Left colon (tissue), 2 donors: ENCODE measurements at regions not wholly inside any gene's neighbourhood (a gene's known extent, or its start where the extent isn't known, plus 50 kb on each side); places are given as distances from the start of the nearest gene placed in this dataset.

Source experiments
- ATAC-seq: fragments of 200-7000 bp; cut with Tn5 transposase; one replicate; pipeline ENCODE4 v1.9.1; 2020; ENCODE audit warnings: mild to moderate bottlenecking, moderate library complexity
- DNase-seq, 2 donors: peaks; one replicate each; pipeline ENCODE4 v3.0.0-alpha.2; 2020
- intact Hi-C, 2 donors: fragments of 100-400 bp; cut with DNase I in 1 of 2; cut with micrococcal nuclease in 1 of 2; formaldehyde crosslinking; loops; one replicate each; pipeline versions ENCODE4 v1.11.2 to v1.14.0; 2022; cut with DNase I, micrococcal nuclease
- donor health status: DM: no; HTN: no; CAD: no.
- donor health status: DM: yes; HTN: yes; CAD: no.

DNA sequence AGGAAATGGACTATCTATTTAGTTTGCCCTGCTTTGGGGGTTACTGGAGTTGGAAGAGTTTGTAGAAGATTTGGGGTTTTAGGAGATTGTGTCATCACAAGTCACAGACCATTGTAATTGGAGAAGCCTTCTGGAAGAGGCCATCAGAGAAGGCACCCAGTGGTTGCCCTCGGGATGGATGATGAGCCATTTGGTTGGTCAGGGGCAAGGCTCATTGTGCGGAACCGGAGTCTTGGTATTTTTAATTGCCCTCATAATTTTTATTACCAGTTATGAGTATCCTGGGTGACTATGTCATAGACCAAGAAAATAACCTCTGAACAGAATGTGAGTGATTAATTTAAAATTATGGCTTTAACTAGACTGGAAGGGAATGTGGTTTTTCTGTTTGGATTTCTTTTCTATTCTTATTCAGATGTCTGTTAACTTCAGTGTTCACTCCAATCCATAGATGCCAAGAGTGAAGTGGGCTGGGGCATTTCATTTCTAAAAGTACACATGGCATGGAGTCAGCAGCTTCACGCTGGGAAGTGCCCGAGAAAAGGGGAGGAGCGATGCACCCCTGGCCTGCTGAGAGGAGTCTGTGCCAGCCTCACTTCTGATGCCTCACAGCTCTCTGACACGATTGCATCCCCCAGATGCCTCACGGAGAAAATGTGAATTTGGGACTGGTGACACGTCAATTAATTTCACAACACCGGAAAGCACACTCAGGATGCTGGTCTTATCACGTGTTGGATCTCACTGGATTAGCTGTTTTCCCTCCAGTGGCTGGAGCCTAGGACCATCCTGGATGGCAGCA is 225.6 kb upstream of the IGFBP3 start:
- no peak for ATAC-seq
- intact Hi-C loops, result no loop called here
- DNase-seq, result no peak

DNA sequence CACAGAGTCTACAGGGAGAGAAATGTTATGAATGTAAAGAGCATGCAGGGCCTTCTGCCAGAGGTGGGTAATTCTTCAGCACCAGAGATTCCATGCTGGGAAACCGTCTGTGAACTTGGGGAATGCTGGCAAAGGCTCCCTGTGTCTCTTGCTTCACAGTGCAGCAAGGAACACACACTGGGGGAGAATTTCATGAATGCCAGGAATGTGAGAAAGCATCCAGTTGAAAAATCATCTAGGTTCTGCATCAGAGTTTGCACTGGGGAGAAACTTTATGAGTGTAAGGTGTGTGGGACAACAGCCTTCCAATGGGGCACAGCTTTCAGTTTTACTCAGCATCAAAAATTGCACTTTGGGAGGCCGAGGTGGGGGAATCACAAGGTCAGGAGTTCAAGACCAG is 224.3 kb upstream of the IGFBP3 start:
- intact Hi-C loops, result no loop called here
- ATAC-seq (no peak), DNase-seq (no peak)

DNA sequence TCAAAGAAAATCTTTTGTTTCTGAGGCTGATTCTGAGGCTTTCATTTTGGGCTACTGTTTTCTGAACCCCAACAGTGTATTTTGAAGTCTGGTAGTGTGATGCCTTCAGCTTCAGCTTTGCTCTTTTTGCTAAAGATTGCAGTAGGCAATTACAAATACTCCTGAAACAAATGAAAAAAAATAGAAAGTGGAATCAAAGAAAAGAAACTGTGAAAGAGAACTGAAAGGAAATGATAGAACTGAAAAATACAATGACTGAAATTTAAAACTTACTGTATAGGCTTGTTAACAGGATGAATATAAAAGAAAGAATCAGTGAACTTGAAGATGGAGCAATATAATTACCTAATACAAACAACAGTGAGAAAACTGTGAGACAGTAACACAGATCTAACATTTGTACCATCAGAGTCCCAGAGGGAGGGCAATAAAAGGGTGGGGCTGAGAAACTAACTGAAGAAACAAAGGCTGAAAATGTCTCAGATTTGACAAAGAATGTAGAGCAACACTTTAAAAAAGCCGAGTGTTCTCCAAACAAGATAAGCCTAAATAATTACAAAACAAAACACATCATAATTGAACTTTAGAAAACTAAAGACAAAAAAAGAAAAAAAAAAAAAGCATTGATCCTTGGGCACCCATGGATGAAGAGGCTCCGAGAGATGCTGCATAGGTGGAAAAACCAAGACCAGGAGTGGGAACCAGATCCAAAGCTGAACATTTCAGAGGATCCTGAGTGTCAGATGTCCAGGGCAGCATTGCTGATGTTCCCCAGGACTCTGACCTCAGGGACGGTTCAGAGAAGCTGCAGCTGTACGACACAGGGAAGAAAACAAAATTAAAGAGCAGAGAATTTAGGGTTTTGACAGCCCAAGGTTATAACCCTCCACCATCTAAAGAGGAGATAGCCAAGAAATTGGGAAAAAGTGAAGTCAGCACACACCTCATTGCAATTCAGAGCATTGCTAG is 223.2 kb upstream of the IGFBP3 start:
- ATAC-seq (no peak), DNase-seq (no peak)
- intact Hi-C loops, result no loop called here

DNA sequence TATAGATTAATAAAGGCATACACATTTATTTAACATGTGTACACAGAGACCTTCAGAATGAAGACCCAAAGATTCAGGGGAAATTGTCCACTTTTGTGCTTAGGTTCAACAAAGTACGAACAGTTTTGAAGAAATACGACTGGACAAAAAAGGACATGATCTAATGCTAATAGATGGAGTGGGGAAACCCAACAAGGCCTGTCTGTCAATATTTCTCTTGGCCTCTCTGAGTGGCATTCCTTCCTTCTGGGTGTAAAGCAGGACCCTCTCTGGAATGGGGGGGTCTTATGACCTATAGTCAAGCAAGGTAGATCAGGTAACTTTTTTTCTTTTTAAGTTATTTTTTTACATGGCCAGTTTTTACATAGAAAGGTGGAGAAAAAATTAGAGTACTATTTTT is 222.3 kb upstream of the IGFBP3 start:
- ATAC-seq (no peak), DNase-seq (no peak)
- intact Hi-C loops, result no loop called here

DNA sequence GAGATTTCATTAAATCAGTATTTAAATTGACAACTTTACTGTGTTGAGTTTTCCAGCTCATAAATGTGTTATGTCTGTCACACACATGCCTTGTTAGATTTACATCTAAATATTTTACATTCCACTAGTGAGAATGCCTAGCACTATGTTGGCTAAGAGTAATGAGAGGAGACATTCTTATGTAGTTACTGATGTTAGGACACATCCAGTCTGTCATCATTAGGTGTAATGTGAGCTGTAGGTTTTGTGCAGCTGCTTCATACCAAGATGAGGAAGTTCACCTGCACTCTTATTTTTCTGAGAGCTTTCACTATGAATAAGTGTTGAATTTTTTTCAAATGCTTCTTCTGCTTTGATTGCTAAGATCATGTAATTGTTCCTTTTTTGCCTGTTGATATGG is 218.0 kb upstream of the IGFBP3 start:
- ATAC-seq, result no peak
- intact Hi-C loops, result no loop called here
- no peak for DNase-seq

DNA sequence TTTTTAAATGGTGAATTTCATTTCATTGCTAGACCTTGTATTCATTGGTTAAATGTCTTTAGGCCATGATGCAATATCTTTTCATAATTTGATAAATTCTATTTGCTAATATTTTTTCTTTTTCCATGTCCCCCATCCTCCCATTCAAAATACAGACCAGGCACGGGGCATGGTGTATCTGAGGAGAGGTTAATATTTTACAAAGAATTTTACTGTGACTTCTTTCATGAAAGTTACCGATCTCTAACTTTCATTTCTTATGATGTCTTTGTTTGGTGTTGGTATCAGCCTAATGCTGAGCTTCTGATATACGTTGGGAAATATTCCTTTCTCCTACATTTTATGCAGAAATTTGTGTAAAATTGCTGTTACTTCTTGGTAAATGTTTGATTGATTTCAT is 216.7 kb upstream of the IGFBP3 start:
- DNase-seq (no peak), ATAC-seq (no peak)
- intact Hi-C loops, result no loop called here

DNA sequence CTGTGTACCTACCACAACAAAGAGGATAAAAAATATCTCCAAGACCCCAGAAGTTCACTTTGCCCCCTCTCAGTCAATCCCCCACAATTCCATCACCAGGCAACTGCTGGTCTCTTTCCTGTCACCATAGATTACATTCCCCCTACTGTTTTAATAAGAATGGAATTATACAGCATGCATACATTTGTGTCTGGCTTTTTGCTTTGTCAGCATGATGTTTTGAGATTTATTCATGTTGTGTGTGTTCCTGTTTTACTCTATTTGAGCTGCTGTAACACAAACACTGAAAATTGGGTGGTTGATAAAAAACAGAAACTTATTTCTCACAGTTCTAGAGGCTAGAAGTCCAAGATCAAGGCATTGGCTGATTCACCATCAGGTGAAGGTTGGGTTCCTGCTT is 214.5 kb upstream of the IGFBP3 start:
- intact Hi-C loops, result no loop called here
- DNase-seq (no peak), ATAC-seq (no peak)

DNA sequence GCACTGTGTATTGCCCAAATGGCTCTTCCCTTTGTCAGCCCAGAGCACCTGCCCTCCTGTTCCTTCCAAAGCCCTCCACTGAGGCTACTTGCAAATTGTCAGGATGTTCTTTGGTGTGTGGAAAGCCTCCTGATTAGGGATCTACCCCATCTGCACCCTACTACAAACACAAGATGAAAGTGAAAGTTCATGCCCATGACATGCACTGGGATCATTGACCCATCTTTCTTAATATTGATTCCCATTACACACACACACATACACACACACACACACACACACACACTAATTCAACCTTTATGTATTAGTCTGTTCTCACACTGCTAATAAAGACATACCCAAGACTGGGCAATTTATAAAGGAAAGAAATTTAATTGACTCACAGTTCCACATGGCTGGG is 213.7 kb upstream of the IGFBP3 start:
- no peak for ATAC-seq
- no peak for DNase-seq
- intact Hi-C loops, result no loop called here

DNA sequence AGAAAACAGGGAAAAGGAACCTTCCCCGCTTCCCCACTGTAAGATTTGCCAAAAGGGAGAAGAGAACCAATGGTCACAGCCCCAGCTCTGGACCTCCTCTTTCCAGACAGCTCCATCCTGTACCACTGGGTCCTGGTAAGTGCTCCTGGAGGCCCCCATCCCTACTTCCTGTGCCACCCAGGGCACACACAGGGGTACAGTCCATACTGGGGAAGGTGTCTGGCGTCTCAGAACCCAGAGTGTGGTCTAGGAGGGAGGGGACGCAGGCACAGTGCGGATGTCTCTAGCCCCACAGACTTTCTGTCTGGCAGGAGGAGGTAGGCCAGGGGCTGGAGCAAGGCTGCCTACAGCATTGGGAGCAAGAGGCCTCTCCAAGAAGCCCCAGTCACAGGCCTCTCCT is 213.3 kb upstream of the IGFBP3 start:
- DNase-seq (no peak), ATAC-seq (no peak)
- intact Hi-C loops, result no loop called here

DNA sequence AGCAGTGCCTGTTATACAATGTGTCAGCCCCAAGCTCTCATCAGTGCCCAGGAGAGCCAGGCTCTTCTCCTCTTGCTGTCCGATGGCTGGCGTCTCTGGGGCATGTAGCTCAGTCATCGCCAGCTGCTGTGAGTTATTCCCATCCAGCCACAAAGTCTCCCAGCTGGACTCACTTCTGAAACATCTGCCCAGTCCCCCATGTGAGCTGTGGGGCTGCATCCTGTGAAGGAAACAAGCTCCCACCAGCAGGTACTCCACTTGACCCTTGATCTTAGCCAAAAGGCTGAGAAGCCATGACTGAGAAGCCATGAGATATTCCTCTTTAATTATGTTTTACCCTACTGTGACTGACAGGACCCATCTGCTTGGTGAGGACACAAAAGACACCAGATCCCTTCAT is 212.7 kb upstream of the IGFBP3 start:
- ATAC-seq (no peak), DNase-seq (no peak)
- intact Hi-C loops, result no loop called here

DNA sequence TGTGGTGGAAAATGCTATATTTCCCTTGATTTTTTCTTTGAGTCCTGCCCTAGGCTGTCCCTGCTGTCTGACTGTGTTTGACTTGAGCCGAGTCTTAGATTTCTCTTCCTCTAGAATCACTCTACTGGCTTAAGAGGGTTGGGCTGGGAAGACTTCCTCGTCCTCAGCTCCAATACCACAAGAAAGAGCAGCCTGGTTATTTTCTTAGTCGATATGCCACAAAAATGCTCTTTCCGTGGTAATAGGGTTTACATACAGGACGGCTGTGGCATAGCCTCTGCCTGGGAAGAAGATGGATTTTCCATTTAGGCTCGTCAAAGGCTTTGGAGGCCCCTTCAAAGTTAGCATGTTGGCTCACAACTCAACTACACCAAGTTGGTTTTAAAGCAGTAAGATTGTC is 212.0 kb upstream of the IGFBP3 start:
- ATAC-seq (no peak), DNase-seq (no peak)
- intact Hi-C loops, result no loop called here

DNA sequence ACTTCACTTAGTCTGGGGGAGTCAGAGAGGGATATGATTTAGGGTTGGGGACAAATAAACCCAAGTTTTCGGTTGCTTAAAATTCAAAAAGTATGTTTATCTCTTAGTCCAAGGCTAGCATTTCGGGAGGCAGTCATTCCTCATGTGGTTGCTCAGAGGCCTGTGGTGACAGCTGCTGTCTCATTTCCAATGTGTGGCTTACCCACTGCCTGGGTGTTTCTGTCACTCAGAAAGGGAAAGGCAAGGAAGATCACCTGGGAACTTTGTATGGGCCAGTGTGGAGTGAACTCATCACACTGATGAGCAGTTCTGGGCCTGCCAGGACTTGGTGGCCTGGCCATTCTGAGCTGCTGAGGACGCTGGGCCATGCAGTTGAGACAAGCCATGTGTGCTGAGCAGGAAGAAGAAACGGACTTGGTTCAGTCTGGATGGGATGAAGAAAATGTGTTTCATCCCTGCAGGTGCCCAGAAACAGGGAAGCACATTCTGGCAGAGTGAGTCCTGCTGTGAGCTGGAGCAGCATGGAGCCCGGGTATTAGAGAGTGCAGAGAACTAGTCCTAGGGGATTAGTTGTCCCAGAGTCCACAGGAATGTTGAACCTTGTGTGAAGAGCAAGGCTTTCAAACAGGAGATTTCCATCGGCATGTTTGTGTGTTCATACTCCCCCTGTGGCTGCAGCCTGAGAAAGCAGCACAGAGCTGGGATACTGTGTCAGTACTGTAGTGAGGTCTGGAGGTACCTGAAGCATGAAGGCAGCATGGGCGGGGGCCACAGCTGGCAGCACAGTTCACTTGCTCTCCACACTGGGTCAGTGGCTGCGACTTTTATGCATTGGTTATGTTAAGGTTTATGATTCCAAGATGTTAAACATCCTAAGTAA is 211.1 kb upstream of the IGFBP3 start:
- intact Hi-C loops, result no loop called here
- DNase-seq (no peak), ATAC-seq (no peak)

DNA sequence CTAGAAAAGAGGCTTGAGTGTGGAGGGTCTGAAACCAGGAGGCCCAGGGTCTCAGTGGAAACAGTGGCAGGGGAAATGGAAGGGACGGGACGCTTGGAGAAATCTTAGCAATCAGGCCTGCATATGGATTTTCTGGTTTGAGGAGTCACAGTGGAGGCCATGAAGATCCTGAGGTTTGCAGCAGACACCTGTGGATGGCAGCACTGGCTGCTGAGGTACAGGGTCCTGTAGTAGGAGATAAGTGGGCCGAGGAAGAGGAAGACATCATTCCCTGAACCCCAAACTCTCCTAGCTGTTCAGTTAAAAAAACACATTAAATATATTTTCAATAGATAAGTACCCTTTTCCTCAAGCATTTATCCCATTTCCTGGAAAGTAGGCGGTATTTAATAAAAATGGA is 208.8 kb upstream of the IGFBP3 start:
- intact Hi-C loops, result no loop called here
- DNase-seq, result no peak
- no peak for ATAC-seq

DNA sequence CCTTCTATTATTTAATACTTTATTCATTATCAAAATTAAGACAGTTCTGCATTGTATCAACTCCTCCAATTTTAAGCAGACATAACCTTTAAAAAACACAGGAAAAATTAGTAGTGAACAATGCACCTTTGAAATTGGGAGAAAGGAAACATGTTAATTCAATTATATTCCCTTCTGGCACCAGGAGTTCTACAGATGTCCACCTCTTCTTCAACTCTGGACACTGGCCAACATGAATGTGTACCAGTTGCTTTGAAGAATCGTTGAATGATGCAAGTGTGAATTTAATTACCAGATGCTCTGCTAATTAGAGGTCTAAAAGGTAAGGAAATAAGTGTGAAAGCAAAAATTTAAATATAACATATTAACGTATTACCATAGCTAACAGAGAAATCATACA is 206.7 kb upstream of the IGFBP3 start:
- ATAC-seq (no peak), DNase-seq (no peak)
- intact Hi-C loops, result no loop called here

DNA sequence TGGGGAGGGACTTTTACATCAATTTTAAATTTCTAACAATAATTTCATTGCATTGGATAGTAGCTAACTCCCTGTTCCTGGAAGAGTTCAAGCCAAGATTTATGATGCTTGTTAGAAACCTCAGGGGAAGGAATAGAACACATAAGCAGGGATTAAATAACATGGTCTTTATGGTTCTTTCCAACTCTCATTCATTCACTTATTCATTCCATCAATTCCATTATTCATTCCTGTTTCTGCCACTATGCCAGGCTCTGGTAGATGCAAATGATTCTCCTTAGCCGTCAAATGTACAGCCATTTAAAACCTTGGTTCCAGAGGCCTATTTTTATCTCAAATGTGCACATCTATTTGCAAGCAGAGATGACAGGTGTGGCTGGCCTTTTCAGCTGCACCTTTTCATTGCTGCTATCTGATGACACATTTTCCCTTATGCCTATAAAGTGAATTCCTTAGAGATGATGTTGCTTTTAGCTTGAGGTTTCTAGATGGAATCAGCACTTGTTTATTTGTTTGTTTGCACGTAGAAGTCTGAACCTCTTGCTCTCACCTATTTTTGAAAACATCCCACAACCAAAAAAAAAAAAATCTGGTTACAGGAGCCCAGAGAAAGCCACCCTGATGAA is 205.7 kb upstream of the IGFBP3 start:
- no peak for ATAC-seq
- intact Hi-C loops, result no loop called here

DNA sequence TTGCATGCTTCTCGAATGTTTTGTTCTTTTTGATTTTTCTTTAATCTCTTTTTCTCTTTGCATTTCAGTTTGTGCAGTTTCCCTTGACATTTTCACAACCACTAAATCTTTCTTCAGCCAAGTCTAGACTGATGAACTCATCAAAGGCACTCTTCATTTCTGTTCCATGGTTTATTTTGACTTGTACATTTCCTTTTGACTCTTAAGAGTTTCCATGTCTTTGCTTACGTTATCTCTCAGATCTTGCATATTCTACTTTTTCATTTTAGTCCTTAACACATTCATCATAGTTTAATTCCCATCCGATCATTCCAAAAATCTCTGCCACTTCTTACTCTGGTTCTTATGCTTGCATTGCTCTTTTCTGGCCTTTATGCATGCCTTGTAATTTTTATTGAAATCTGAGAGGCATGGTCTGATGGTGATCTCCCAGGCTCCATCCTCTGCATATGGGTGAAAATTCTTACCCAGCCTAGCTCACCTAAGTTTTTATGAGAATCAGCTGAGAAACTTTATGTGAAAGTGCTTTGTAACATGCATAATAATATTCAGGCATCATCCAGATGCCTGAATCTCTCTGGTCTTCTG is 202.8 kb upstream of the IGFBP3 start:
- DNase-seq (no peak), ATAC-seq (no peak)
- intact Hi-C loops, result no loop called here

More for the DNA sequence above, 205.7 kb upstream of the IGFBP3 start:
- no peak for DNase-seq

DNA sequence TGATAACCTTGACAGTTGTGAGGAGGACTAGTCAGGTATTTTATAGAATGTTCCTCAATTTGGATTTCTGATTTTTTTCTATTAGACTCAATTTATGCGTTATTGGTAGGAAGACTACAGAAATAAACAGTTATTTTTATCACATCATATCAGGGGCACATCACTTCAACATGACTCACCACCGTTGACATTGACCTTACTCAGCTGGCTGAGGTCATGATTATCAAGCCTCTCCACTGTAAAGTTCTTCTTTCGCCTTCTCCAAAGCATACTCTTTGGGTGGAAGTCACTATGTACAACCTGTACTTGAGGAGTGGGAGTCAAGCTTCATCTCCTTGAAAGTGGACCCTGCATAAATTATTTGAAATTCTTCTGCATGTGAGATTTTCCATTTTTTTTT is 194.3 kb upstream of the IGFBP3 start:
- no peak for ATAC-seq

DNA sequence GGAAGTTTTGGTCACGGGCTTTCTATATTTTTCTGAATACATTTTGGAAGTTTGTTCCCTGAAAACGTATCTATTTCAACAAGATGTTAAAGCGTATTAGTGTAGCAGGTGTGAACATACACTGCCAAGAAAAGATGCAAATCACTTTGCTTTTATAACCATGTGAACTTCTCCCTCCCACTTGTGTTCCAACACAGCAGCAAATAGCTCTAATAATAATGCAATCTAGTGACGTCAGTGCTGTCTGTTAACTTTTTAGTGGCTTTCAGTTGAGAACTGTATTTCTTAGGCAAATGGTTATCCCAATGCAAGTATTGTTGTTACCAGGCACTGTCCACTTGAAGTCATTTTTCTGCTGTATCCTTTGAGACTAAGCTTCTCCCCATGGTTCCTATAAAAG is 188.4 kb upstream of the IGFBP3 start:
- intact Hi-C loops, result no loop called here
- ATAC-seq (no peak), DNase-seq (no peak)

More for the DNA sequence above, 194.3 kb upstream of the IGFBP3 start:
- intact Hi-C loops, result no loop called here
- no peak for DNase-seq

DNA sequence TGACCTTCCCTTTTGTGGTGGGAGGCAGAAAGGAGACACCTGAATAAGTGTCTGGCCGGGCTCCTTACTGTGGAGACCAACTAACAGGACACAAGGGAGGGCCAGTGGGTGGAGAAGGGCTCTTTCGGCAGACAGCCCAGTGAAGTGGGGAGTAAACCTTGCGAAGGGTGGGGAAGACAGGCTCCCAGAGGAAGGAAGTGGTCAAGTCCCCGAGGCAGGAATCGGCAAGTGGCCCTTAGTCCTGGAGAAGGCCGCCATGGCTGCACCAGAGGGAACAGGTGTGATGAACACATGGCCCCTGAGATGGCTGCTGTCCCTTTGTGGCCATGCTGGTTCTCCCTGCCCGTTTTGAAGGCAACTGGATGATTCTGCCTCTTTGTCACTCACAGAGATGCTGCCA is 187.2 kb upstream of the IGFBP3 start:
- ATAC-seq, result no peak
- intact Hi-C loops, result no loop called here
- no peak for DNase-seq
